ENCODE measurements at regions not wholly inside any gene's neighbourhood (a gene's known extent, or its start where the extent isn't known, plus 50 kb on each side); places are given as distances from the start of the nearest gene placed in this dataset.

DNA sequence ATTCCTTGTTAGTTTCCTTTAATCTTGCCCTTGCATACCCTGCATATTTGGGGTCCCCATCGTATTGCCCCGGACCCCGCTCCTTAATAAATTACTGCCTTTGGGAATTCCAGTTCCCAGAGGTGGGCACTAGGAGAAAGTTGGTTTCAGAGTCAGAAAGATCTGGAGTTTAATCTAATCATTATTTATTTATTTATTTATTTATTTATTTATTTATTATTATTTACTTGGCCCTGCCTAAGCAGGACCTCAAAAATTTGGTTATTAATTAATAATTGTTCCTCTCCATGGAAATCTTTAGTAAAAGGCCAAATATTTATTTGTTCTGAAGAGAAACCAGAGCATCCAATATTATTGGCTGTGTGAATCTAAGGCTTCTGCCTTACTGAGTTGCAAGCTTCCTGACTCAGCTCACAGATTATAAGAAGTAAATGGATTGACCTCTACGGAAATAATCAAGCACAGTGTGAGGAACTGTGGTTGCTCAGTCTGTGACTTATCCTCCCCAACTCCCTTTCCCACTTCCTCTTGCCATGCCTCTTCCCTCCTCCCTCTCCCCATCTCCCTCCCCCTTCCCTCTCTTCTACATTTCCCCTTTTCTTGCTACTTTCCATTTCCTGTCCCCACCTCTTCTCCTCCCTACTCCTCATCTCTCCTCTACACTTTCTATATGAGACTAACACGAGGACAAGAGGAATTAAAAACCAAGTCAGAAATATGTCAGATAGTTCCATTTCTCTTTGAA is 61.5 kb upstream of the AP1S2 start:
- DNase-seq (ENCODE audit: low spot score), result no peak

GRCh38 chrX:15914486-15914885 is 59.9 kb upstream of the AP1S2 start:
- no peak for DNase-seq (ENCODE audit: low spot score)

- DNase-seq (ENCODE audit: low spot score), result no peak
Observed at GRCh38 chrX:15913146-15913545, 58.5 kb upstream of the AP1S2 start.

- no peak for DNase-seq (ENCODE audit: low spot score)
Observed at GRCh38 chrX:15911734-15912550, 57.3 kb upstream of the AP1S2 start.

DNA sequence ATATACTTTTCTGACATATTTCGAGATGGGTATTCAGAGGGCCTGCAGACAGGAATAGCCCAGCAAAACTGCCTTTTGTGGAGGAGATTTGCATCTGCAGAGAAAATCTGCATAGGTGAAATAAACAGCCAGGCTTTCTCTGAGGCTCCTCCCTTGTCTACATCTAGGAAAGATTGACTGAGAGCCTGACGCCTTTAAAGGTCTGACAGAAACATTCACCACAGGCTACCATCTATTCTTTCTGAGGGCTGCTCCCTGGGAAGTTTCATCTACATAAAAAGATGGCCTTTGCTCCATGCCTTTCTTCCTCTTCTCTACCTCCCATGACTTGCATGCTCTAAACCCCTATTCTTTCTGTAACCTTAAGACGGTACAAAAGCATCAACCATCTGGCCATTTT is 55.0 kb upstream of the AP1S2 start:
- no peak for DNase-seq (ENCODE audit: low spot score)

DNA sequence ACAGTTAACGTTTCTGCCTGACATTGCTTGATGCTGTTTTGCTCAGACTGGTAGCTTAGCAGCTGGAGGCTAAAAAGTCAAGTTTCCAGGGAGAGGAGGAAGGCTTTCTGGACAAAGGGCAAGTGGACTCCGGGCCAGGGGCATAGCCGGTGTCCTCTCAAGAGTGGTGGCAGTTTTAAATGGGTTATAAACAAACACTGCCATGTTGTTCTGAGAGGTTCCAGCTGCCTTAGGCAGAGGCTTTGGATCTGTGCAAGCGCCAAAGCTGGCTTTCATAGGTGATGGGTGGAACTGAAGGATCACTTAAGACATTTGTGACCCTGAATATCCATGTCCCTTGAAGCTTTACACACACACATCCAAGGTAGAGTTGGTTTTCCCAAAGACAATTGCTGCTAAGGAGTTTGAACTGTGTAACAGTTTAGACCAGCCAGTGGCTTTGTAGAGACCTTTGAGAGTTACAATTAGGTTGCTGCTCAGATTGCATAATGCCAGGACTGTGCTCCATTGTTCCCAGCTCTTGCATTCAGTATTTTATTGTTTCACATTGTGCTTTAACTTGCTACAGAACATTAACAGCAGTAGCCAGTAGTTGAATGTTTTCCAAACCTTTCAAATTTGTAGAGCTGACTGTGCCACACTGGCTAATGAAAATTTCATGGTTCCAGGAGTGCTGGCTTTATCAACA is 54.1 kb upstream of the AP1S2 start:
- DNase-seq (ENCODE audit: low spot score), result no peak

DNA sequence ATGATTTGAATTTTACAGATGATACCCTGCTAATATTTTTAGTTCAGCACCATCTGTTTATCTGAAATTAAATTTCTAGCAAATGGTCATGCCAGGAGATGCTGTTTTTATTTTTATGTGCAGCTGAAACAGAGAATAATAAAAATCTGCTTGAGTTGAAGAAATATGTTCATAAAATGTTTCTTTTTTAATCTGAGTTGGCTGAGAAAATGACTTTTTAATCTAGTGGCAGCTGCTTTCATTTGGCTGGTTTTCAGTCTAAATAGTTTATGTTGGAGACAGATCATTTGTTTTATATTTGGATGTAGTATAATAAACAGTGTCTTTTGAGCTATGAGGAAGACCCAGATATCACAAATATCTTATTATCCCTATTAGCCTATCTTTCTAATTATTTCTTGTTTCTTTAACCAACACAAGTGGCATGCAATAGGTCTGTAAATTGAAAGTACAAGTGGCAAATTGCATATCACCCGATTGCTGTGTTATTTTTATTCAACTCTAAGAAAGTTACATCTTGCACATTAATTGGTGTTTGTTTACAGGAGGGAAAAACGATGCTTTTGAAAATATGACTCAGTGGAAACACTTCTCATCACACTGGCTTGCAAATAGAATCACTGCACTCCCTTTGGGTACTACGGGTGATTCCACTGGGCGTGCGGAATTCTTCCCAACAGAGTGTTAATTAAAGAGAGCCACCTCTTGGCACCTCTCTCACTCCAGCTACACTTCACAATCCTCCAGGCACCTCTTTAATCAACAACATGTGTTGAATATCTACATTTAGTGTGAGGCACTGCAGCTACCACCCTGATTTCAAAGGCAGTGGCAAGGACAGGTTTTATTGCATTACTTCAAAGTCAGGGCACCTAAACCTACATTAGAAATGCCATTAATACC is 51.7 kb upstream of the AP1S2 start:
- DNase-seq (ENCODE audit: low spot score), result no peak
